Mesothelial cell of epicardium (in vitro differentiated cells): ENCODE measurements at regions not wholly inside any gene's neighbourhood (a gene's known extent, or its start where the extent isn't known, plus 50 kb on each side); places are given as distances from the start of the nearest gene placed in this dataset.

ENCODE experiments used
- DNase-seq, 2 experiments: peaks; one replicate each; pipeline ENCODE4 v3.0.0; 2021; ENCODE audit warnings: low spot score in 2 of 2; ENCODE audit not compliant: unreplicated experiment in 2 of 2
- H3K27ac Mint-ChIP-seq: 2 replicates; pipeline ENCODE4 v1.8.0; 2021; ENCODE audit warnings: mixed read lengths
- H3K27me3 Mint-ChIP-seq: 2 replicates; pipeline ENCODE4 v1.8.0; 2021; ENCODE audit warnings: low read depth, mixed read lengths
- H3K36me3 Mint-ChIP-seq: 2 replicates; pipeline ENCODE4 v1.8.0; 2021; ENCODE audit warnings: mixed read lengths
- H3K4me1 Mint-ChIP-seq: 2 replicates; pipeline ENCODE4 v1.8.0; 2021; ENCODE audit warnings: mixed read lengths
- H3K4me3 Mint-ChIP-seq: 2 replicates; pipeline ENCODE4 v1.8.0; 2021; ENCODE audit warnings: mild to moderate bottlenecking, moderate library complexity, mixed read lengths
- H3K9me3 Mint-ChIP-seq: 2 replicates; pipeline ENCODE4 v1.8.0; 2021; ENCODE audit warnings: mixed read lengths
- CTCF ChIP-seq: fragments of 200-600 bp; sonication (generic); IDR thresholded peaks from one replicate; pipeline ENCODE4 v1.5.0; 2021; ENCODE audit warnings: antibody characterized with exemption; ENCODE audit not compliant: unreplicated experiment

DNA sequence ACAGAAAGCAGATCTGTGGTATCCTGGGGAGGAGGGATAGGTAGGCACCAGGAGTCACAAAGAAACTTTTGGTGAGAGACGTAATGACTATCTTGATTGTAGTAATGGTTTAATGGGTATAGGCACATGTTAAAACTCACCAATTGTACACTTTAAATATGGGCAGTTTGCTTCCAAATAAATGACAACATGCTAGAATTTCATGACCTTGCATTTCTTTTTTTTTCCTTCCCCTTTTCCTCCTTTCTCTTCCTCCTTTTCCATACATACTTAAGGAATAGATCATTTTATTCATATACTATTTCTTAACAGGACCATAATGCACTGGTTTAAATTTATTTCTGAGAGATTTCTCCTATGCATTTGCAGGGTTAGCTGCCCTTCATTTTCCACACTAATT, 341.8 kb downstream of the TMEM182 start:
- Mint-ChIP-seq H3K9me3 (no peaks in the 10 kb centered on the region), H3K4me1 (no peaks in the 10 kb centered on the region), H3K4me3 (no peak overlapping the region), H3K27me3 (peaks cover 2% of the 10 kb centered on the region), H3K36me3 (no peaks in the 10 kb centered on the region), H3K27ac (no peak overlapping the region)
- DNase-seq = no peak
- TF ChIP-seq CTCF = no peak

DNA sequence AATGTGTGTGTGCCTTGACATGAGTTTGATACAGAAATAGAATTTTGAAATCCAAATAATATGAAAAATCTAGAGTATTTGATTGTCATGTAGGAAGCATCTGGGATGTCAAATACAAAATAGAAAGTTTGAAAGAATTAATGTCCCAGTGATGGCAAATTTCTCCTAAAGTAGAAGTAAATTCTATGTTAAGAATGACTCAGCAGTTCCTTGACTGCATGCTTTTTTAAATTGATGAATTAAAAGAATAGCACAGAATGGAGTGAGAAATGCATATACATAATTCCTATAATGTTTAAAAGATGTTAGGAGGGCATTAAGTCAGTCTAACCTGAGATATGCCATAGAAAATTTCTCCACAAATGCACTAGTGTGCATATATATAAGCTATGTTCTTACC, 357.5 kb downstream of the TMEM182 start:
- TF ChIP-seq CTCF = no peak
- no peaks in the 10 kb centered on the region for H3K36me3 Mint-ChIP-seq
- no peak for DNase-seq
- H3K4me1 Mint-ChIP-seq = no peaks in the 10 kb centered on the region
- no peaks in the 10 kb centered on the region for H3K27me3 Mint-ChIP-seq
- H3K4me3 Mint-ChIP-seq = no peak overlapping the region
- no peak overlapping the region for H3K27ac Mint-ChIP-seq
- no peaks in the 10 kb centered on the region for H3K9me3 Mint-ChIP-seq

GRCh38 chr2:103121106-103121505, 359.3 kb downstream of the TMEM182 start:
- Mint-ChIP-seq H3K36me3 (no peaks in the 10 kb centered on the region), H3K27me3 (no peaks in the 10 kb centered on the region), H3K27ac (no peak overlapping the region), H3K4me3 (no peak overlapping the region), H3K4me1 (no peaks in the 10 kb centered on the region), H3K9me3 (no peaks in the 10 kb centered on the region)
- no peak for DNase-seq
- no peak for TF ChIP-seq CTCF

DNA sequence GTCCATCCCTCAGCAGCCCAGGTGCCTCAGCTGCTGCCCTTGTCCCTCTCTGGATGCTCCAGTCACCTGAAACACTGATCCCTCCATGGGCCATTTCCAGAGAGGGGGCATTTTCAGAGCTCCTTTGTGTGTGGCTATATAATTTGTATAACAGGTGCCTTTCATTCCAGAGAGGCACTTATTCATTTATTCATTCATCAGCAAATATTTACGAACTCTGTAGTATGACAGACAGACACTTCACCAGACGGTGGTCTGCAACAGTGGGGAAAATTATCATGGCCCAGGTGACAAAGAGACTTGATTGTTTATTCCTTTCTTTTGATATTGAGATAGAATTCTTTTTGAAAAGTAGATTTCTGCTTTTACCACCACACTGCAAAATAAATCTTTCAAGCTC, 361.7 kb downstream of the TMEM182 start:
- DNase-seq = no peak

DNA sequence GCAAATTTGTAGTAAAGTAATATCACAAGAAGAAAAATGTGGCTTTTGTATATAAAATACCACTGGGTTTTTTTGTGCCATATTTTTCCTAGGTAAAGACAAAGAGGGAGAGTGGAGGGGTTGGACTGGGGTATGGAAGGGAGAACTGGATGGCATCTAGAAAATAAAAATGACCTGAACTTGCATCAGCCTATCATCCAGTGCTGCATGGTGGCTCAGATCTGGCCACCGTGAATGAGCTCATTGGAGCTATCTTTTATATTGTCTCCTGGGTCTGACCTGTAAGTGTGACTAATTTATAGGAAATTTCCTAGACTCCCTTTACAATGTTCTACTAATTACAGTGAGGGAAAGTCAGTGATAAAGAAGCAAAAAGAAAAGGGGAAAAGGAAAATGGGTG, 369.0 kb downstream of the TMEM182 start:
- H3K27me3 Mint-ChIP-seq = no peaks in the 10 kb centered on the region
- H3K36me3 Mint-ChIP-seq = no peaks in the 10 kb centered on the region
- DNase-seq = no peak
- no peak for TF ChIP-seq CTCF
- H3K4me3 Mint-ChIP-seq = no peak overlapping the region
- H3K27ac Mint-ChIP-seq = no peak overlapping the region
- peaks cover 16% of the 10 kb centered on the region for H3K9me3 Mint-ChIP-seq
- H3K4me1 Mint-ChIP-seq = no peaks in the 10 kb centered on the region

More for the DNA sequence above, 361.7 kb downstream of the TMEM182 start:
- no peaks in the 10 kb centered on the region for H3K4me1 Mint-ChIP-seq
- H3K27ac Mint-ChIP-seq = no peak overlapping the region
- H3K27me3 Mint-ChIP-seq = no peaks in the 10 kb centered on the region
- no peak for TF ChIP-seq CTCF
- H3K9me3 Mint-ChIP-seq = no peaks in the 10 kb centered on the region
- H3K36me3 Mint-ChIP-seq = no peaks in the 10 kb centered on the region
- H3K4me3 Mint-ChIP-seq = no peak overlapping the region

- DNase-seq = no peak
- H3K36me3 Mint-ChIP-seq = no peaks in the 10 kb centered on the region
- H3K27ac Mint-ChIP-seq = no peak overlapping the region
- H3K4me3 Mint-ChIP-seq = no peak overlapping the region
- H3K4me1 Mint-ChIP-seq = no peaks in the 10 kb centered on the region
- TF ChIP-seq CTCF = no peak
- H3K27me3 Mint-ChIP-seq = no peaks in the 10 kb centered on the region
- H3K9me3 Mint-ChIP-seq = peaks cover 24% of the 10 kb centered on the region
These were observed 370.8 kb downstream of the TMEM182 start for GRCh38 chr2:103132536-103133217.
